ENCODE measurements at regions not wholly inside any gene's neighbourhood (a gene's known extent, or its start where the extent isn't known, plus 50 kb on each side); places are given as distances from the start of the nearest gene placed in this dataset.

DNA sequence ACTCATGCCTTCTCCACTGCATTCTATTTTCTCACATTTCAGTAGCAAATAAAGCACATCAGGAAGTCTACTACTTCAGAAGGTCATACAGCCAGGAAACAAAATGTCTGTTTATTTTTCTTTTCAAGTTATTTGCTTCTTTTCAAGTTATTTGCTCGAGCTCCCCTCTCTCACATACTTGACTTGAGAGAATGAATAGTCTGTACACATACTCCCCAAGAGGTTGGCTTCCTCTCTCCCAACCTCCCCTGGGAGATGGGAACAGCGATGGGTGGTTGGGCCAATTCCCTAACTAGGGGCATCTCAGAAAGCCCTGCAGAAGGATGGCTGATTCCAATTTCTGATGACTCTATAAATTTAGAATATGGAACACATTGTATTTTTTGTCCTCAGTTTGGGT is 64.7 kb upstream of the PTPN13 start:
- DNase-seq (ENCODE audit: low read depth): no peak

DNA sequence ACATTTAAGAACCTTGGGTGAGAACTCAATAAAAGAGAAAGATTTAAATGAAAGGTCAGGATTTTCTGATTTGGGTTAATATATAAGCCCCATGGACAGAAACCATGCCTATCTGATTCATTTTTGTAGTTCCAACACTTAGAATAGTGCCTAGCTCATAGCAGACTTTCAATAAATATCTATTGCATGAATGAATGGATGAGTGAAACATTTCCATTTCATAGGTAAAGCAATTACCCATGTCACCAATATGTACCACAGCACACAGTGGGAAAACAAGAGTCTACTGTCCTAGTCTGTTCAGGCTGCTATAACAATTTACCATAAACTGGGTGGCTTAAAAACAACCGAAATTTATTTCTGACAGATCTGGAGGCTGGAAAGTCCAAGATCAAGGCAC is 63.9 kb upstream of the PTPN13 start:
- DNase-seq (ENCODE audit: low read depth): no peak

DNA sequence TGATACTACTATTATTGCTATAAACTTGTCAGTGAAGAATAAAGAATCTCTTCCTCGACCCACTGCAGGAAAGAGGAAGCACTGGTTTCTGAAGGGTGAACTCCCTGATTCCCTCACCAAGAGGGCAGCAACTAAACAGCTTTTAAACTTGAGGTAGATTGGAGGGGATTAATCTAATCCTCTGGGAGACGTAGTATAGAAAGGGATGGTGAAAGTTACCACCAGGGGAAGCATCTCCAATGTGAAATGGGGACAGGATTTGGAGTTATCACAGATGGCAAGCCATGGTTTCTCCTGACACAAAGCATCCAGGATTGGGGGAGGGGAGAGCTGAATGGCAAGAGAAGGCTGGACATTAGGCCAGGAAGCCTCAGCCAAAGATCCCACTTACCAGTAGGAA is 62.7 kb upstream of the PTPN13 start:
- DNase-seq (ENCODE audit: low read depth): no peak

DNA sequence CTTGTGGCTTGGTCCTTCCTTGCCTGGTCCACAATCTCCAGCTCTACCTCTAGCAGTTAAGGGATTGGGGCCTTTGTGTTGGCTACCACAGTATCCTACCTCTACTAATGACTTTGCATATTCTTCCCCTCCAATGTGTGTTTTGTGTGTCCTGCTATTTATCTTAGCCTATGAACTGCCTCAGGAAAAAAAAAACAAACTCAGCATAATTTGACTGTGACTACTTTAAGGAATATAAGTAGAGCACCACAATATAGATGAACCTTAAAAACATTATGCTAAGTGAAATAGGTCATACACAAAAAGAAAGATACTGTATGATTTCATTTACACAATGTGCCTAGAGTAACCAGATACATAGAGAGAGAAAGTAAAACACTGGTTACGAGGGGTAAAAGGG is 61.3 kb upstream of the PTPN13 start:
- DNase-seq (ENCODE audit: low read depth): no peak

DNA sequence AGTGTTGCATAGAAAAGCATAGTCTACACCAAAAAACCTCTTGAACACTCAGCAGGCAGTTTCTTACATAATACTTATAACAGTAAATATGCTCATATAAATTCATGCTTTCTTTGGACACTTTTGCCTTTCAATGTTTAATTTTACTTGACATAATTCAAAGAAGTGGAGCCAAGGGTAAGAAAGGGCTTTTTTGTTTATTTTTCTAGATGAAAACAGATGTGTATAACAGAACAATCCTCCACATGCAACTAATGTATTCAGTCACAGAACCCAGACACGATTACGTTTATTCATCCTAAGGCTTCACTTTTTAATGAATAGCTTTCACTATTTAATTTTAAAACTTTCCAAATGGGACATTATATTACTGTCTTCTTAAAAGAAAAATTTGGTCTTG is 58.0 kb upstream of the PTPN13 start:
- DNase-seq (ENCODE audit: low read depth): no peak

DNA sequence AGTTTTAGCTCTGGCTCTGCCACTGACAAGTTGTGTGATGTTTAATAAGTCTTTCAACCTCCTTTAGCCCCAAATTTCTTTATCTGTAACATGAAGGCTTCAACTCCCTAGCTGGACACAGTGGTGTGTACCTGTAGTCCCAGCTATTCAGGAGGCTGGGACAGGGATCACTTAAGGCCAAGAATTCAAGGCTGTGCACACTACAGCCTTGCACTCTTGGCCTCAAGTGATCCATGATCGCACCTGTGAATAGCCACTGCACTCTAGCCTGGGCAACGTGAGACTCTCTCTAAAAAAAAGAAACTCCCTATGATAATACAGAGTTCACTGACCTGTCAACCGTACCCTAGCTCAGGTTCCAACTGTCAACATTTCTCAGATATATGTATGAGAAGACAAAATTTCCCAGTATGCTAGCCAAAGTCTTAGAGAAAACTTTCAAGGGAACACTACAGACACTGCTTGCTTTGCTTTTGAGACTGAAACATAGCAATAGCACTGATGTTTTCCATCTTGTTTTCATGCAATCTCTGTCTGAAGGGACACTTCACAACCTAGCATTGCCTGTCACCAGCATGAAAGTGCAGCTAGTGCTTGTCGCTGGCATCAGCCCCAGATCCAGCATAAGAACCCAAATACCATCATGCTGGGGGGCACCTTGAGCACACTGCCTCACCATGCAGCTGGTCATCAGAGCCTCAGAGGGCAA is 51.6 kb upstream of the PTPN13 start:
- no peak for DNase-seq (ENCODE audit: low read depth)

DNA sequence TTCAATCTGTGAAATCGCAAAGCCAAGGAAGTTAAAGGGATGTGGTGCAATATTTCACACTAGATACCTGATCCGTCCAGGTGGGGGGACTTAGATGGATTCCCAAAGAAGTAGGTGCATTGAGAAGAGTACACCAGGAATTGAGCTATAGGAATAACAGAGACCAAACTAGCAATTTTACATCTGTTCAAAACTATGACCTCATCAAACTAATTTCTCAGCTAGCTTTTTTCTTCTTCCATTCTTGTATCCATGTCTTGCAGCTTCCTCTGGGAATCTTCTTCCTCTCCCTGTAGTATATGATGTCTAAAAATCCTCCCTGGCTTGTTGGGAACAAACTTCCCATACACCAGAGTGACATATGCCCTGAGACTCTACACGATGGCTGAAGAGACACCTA is 51.0 kb upstream of the PTPN13 start:
- no peak for DNase-seq (ENCODE audit: low read depth)

DNA sequence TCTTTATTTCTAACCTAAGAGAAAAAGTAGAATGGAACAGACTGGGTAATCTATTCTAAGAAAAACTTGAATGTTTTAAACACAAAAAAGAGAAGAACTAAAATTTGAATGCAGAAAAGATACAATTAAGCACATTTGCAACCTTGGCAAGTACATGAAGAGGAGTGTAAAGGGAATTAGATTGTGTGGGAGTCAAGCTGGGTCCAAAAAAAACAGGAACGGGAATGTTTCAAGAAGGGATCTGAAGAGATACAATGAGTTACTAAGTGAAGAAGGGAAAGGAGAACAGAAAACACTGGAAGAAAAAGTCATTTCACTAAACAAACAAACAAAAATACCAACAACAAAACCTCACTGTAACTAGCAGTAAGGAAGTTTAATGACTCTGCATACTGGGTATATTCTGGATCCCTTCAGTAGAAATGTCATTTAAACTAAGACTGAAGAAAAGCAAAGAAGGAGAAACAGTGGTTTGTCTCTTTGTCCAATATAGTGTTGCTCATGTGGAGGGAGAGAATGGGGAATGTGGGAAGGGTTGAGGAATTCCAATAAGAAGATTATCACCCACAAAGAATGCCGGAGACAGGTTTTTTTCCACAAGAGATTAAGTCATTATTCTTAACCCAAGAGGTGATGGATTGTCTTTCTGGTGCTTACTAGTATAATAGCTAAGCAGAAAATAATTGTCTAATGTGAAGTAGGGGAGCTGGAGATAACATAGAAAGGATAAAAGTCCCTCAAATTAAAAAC is 50.4 kb upstream of the PTPN13 start:
- no peak for DNase-seq (ENCODE audit: low read depth)

DNA sequence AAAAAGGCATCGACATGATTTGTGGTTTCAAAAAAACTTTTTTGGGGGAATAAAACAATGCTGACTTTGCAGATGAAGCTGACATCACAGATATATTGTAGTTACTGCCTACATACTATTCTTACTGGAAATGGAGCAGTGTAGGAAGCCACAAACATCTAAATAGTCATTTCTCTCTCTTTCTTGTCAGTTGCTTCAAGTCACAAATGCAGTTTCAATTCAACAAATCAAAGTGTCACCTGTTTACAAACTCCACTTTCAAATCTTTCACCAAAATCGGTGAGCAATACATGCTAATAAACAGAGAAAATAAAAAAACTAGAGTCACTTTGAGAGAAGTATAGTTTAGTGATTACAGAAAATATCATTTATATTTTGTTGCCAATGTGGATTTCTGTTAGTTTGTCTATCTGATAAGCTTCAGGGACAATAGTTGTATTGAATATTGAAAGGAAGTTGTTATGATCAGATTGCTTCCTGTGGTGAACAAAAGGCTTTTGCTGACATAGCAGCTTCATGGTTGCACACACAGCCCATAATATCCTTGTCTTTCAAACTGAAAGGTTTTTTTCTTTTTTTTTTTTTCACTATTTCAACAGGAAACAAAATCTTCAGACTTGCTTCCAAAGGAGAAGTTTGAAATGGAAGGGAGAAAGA is 49.7 kb upstream of the PTPN13 start:
- DNase-seq (ENCODE audit: low read depth): no peak

Data from GM04504 (cell line).